Keratinocyte (primary cell): ENCODE measurements at regions not wholly inside any gene's neighbourhood (a gene's known extent, or its start where the extent isn't known, plus 50 kb on each side); places are given as distances from the start of the nearest gene placed in this dataset.

Source experiments
- DNase-seq: peaks from one replicate; pipeline ENCODE4 v3.0.0-alpha.2; 2011; ENCODE audit warnings: low read depth, missing footprints, low spot score
- FAIRE-seq: peaks from 2 replicates; lab custom pipeline; 2011; peaks lifted over from hg19 to GRCh38; lab: Jason Lieb, UNC
- H2AFZ ChIP-seq: 2 replicates; pipeline ENCODE4 v1.6.0; 2012; ENCODE audit warnings: low read length, control low read depth, inconsistent platforms; ENCODE audit not compliant: control insufficient read depth
- H3K27ac ChIP-seq: 2 replicates; pipeline ENCODE4 v1.5.1; 2011; ENCODE audit warnings: low read length; ENCODE audit not compliant: control insufficient read depth, insufficient read depth
- H3K27me3 ChIP-seq: 3 replicates; pipeline ENCODE4 v1.6.0; 2011; ENCODE audit warnings: low read length; ENCODE audit not compliant: control insufficient read depth, insufficient read depth; ENCODE audit errors: extremely low read depth
- H3K36me3 ChIP-seq, 2 experiments: 2 replicates in 1 of 2; 3 replicates in 1 of 2; pipeline ENCODE4 v1.5.1; 2011; ENCODE audit warnings: low read length in 2 of 2, mild to moderate bottlenecking in 1 of 2; ENCODE audit not compliant: control insufficient read depth in 2 of 2, insufficient read depth in 2 of 2; ENCODE audit errors: extremely low read depth in 1 of 2
- H3K4me1 ChIP-seq: 3 replicates; pipeline ENCODE4 v1.5.1; 2011; ENCODE audit warnings: low read length; ENCODE audit not compliant: control insufficient read depth, insufficient read depth; ENCODE audit errors: extremely low read depth
- H3K4me2 ChIP-seq: 3 replicates; pipeline ENCODE4 v1.6.0; 2011; ENCODE audit warnings: low read depth, low read length; ENCODE audit not compliant: control insufficient read depth, insufficient read depth; ENCODE audit errors: extremely low read depth
- H3K4me3 ChIP-seq, 3 experiments: fragments of 200-600 bp in 1 of 3; sonication (generic) in 1 of 3; 2 replicates in 2 of 3; 3 replicates in 1 of 3; pipeline ENCODE4 v1.5.1; 2011 to 2016; ENCODE audit warnings: low read length in 3 of 3, mild to moderate bottlenecking in 3 of 3, control low read depth in 2 of 3, inconsistent platforms in 1 of 3, low read depth in 1 of 3, mixed read lengths in 1 of 3, mixed run types in 1 of 3, moderate library complexity in 1 of 3; ENCODE audit not compliant: control insufficient read depth in 2 of 3, insufficient read depth in 2 of 3; ENCODE audit errors: extremely low read depth in 1 of 3
- H3K79me2 ChIP-seq: 2 replicates; pipeline ENCODE4 v1.6.0; 2012; ENCODE audit warnings: low read length; ENCODE audit not compliant: control insufficient read depth, insufficient read depth
- H3K9ac ChIP-seq: 3 replicates; pipeline ENCODE4 v1.6.0; 2011; ENCODE audit warnings: low read length; ENCODE audit not compliant: control insufficient read depth, insufficient read depth; ENCODE audit errors: extremely low read depth
- H3K9me1 ChIP-seq: 3 replicates; pipeline ENCODE4 v1.6.0; 2011; ENCODE audit warnings: low read length; ENCODE audit not compliant: control insufficient read depth, insufficient read depth; ENCODE audit errors: extremely low read depth
- H3K9me3 ChIP-seq: 2 replicates; pipeline ENCODE4 v1.5.1; 2012; ENCODE audit warnings: low read depth, low read length; ENCODE audit not compliant: control insufficient read depth
- H4K20me1 ChIP-seq: 3 replicates; pipeline ENCODE4 v1.6.0; 2011; ENCODE audit warnings: low read length; ENCODE audit not compliant: control insufficient read depth, insufficient read depth; ENCODE audit errors: extremely low read depth
- EZH2 ChIP-seq: IDR thresholded peaks from one replicate; pipeline ENCODE4 v1.6.1; 2012; ENCODE audit warnings: inconsistent platforms, mild to moderate bottlenecking, low read length, moderate library complexity
- dilution Hi-C: fragments of 300-500 bp; cut with MboI; formaldehyde crosslinking; loops from one replicate; pipeline ENCODE4 v1.7.0; 2020; ENCODE audit warnings: low sequenced_read_pairs; ENCODE audit not compliant: extremely low pct_ligation_motif_present
- TF ChIP-seq, protein P1 (sequence below), 3 experiments: IDR thresholded peaks in 1 of 3; conservative IDR thresholded peaks in 1 of 3; optimal IDR thresholded peaks in 1 of 3; 2 replicates in 2 of 3; 3 replicates in 1 of 3; pipeline versions ENCODE3 to v1.5.1; 2011; ENCODE audit warnings: low read length in 3 of 3, mild to moderate bottlenecking in 3 of 3, moderate library complexity in 2 of 3, control low read depth in 1 of 3, inconsistent platforms in 1 of 3; ENCODE audit not compliant: insufficient read depth in 2 of 3; ENCODE audit errors: extremely low read depth in 1 of 3

DNA sequence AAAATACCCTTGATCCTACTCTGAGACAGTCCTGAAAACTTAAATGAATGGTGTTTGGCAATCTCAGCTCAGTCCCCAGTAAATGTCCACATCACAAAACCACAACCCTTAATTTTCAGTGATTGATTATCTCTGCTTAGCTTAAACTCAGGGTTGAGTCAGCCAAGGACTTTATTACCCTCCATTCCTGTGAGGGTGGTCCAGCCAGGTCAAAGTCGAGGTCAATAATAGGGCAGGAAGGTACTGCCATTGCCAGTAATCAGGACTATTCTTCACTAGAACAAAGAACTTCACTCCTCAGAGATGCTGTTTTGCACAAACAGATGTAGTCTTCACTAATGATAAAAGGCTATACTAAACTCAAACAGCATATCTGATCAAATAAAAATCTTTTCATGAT lies 499.4 kb downstream of the ISL1 start:
- no peaks in the 10 kb centered on the region for H3K79me2 ChIP-seq
- H3K9me3 ChIP-seq, result no peaks in the 10 kb centered on the region
- no peak overlapping the region for H3K9ac ChIP-seq
- no peak for TF ChIP-seq EZH2
- TF ChIP-seq, protein P1, sequence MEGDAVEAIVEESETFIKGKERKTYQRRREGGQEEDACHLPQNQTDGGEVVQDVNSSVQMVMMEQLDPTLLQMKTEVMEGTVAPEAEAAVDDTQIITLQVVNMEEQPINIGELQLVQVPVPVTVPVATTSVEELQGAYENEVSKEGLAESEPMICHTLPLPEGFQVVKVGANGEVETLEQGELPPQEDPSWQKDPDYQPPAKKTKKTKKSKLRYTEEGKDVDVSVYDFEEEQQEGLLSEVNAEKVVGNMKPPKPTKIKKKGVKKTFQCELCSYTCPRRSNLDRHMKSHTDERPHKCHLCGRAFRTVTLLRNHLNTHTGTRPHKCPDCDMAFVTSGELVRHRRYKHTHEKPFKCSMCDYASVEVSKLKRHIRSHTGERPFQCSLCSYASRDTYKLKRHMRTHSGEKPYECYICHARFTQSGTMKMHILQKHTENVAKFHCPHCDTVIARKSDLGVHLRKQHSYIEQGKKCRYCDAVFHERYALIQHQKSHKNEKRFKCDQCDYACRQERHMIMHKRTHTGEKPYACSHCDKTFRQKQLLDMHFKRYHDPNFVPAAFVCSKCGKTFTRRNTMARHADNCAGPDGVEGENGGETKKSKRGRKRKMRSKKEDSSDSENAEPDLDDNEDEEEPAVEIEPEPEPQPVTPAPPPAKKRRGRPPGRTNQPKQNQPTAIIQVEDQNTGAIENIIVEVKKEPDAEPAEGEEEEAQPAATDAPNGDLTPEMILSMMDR (optimal IDR thresholded peaks at IDR 0.05 in 1 of 3, IDR thresholded peaks at IDR 0.05 in 1 of 3, conservative IDR thresholded peaks at IDR 0.05 in 1 of 3; ENCODE audit: extremely low read depth in 1 of 3, insufficient read depth in 2 of 3, low read length in 3 of 3), result no peak
- no peaks in the 10 kb centered on the region for H3K4me1 ChIP-seq
- dilution Hi-C loops, result no loop called here
- H3K27ac ChIP-seq, result no peak overlapping the region
- H3K27me3 ChIP-seq, result no peaks in the 10 kb centered on the region
- no peaks in the 10 kb centered on the region for H3K9me1 ChIP-seq
- H3K4me2 ChIP-seq, result no peak overlapping the region
- FAIRE-seq, result no peak
- H3K36me3 ChIP-seq, result no peaks in the 10 kb centered on the region
- H4K20me1 ChIP-seq, result no peaks in the 10 kb centered on the region
- no peak overlapping the region for H3K4me3 ChIP-seq
- no peak for DNase-seq
- H2AFZ ChIP-seq, result no peak overlapping the region

DNA sequence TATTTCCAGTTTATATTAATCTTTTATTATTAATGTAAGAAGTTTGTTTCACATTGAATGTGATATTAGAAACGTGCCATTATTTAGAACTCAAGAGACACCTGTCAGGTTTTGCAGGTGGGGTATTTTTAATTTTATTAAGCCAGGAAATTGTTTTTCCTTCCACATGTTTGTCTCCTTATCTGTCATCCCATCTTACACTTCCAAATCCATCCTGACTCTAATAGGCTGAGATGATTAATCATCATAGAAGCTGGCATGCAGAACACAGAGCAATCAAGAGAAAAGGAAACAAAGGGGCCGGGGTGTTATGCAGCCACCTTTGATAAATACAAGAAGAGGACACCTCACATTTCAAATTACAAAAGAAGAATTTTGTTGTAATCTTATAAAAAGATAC lies 506.5 kb downstream of the ISL1 start:
- Histone ChIP-seq H3K36me3 (no peaks in the 10 kb centered on the region), H3K79me2 (no peaks in the 10 kb centered on the region), H4K20me1 (no peaks in the 10 kb centered on the region), H2AFZ (no peak overlapping the region), H3K9ac (no peak overlapping the region), H3K9me3 (no peaks in the 10 kb centered on the region), H3K4me3 (no peak overlapping the region), H3K4me2 (no peak overlapping the region), H3K27me3 (no peaks in the 10 kb centered on the region), H3K27ac (no peak overlapping the region), H3K4me1 (no peaks in the 10 kb centered on the region), H3K9me1 (no peaks in the 10 kb centered on the region)
- TF ChIP-seq, protein P1 (optimal IDR thresholded peaks at IDR 0.05 in 1 of 3, IDR thresholded peaks at IDR 0.05 in 1 of 3, conservative IDR thresholded peaks at IDR 0.05 in 1 of 3; ENCODE audit: extremely low read depth in 1 of 3, insufficient read depth in 2 of 3, low read length in 3 of 3), result no peak
- TF ChIP-seq EZH2, result no peak
- dilution Hi-C loops, result no loop called here
- DNase-seq, result no peak
- FAIRE-seq, result no peak
